Muscle of back (tissue), 3 donors: ENCODE measurements at regions not wholly inside any gene's neighbourhood (a gene's known extent, or its start where the extent isn't known, plus 50 kb on each side); places are given as distances from the start of the nearest gene placed in this dataset.
"Not testable (repeated sequence)": the region's sequence is repeated elsewhere in the genome, so short reads cannot be mapped to it uniquely, and the experiment has no call there.

Experiments
- DNase-seq, 3 donors: peaks; one replicate each; pipeline versions ENCODE4 v3.0.0 to v3.0.0-alpha.2; 2013

DNA sequence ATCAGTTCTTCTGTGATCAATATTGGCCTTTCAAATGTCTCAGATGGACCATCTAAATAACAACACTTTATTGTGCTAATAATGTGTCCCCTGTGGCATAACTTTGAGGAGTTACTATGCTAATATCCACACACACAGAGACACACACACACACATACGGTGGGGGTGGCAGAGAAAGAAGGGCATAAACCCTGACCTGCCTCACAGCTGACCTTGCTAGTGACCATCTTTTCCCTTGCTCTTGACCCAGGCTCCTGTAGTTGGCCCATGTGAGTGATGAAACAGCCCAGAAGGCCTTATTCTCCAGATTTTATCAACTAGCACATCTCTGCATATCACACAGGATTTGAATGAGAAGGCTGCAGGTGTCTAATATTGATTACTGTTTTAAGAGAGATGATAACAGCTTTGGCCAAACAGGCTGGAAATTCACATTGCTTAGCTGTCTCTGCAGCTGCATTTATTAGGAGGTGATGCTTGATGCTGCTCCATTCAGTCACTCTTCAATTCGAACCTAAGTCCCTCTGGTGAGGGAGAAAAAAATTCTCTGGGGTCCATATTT lies 176.4 kb downstream of the ACTR3 start:
- no peak for DNase-seq

DNA sequence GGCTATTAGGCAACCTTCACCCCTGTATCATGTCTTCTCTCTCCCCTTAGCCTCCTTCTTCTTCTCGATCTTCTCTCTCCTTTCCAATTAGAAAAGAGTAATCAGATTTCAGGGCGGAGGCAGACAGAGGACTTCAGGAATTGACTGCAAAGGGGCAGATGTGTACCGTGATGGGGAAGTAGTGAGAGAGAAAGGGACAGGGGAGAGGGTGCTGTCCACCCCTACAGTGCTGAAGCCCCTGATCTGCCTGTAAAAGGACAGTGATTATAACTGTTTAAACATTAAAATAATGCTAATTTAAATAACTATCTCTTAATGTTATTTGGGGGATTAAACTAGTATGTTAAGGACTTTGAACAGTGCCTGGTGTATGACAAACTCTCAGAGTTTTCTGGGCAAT lies 178.5 kb downstream of the ACTR3 start:
- peak in 2 of 3 donors; percentile 2 to 40 for DNase-seq

DNA sequence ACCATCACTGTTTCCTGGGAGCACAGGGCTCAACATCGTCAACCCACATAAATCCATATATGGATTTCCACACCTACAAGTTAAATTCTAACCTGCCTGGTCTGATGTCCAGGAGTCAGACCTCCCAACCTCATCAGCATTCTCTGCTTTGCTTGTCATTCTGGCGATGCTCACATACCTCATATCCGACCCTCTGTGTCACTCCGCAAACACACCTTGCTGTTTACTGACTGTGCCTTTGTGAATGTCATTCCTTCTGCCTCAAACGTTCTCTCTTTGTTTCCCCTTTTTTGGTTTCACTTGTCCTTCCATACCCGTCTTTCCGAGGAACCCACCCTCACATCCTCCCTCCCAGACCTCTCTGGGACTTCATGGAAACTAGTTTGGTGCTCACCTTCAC lies 187.1 kb downstream of the ACTR3 start:
- DNase-seq, result no peak

DNA sequence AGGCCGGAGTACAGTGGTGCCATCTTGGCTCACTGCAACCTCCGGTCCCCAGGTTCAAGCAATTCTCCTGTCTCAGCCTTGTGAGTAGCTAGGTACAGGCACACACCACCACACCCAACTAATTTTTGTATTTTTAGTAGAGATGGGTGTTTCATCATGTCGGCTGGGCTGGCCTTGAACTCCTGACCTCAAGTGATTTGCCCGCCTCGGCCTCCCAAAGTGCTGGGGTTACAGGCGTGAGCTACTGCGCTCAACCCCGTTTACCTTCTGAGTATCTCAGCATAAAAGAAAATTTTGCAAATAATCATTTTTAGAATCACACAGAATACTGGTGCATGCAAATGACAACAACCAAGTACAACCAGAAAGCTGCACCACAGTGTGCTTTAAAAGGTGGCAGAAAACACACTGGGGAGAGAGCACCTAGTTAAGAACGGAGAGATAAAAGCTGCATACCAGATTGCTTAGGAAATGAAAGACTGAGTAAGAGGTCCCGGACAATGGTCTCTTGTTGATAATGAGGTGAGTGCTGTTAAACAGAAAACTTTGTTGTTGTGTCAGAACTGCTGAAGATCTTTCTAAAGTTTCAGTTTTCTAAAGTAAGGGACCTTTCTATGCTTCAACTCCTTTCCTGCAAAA lies 189.6 kb downstream of the ACTR3 start:
- DNase-seq, result no peak

DNA sequence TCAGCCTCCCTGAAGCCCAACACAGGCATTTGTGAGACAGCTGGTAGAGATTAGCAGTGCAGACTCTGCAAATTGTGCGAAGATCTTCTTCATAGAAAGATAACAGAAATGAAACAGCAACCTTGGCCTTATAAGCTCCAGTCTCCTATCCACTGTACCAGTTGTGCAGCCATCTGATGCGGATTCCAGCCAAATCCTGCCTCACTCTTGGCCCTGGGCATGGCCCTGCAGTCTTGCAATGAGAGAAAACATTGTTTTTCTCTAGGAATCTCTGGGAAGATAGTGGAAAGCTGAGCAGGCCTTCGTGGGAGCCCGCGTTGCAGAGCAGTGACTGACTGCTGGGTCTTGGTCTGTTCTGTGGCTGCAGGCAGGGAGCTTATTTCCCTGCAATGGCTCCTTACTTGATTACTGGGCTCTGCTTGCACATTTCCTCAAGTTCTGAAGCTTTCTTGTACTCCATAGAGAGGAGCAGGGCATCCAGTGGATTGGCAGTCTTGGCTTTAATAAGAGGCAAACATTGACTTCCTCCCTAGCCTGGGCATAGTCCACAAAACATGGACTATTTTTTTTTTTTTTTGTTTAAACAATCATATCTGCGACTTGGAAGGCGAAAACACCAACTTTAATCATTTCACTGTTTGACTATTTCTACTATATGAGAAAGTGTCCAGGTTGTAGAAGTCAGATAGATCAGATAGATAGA lies 193.0 kb downstream of the ACTR3 start:
- DNase-seq, result no peak

DNA sequence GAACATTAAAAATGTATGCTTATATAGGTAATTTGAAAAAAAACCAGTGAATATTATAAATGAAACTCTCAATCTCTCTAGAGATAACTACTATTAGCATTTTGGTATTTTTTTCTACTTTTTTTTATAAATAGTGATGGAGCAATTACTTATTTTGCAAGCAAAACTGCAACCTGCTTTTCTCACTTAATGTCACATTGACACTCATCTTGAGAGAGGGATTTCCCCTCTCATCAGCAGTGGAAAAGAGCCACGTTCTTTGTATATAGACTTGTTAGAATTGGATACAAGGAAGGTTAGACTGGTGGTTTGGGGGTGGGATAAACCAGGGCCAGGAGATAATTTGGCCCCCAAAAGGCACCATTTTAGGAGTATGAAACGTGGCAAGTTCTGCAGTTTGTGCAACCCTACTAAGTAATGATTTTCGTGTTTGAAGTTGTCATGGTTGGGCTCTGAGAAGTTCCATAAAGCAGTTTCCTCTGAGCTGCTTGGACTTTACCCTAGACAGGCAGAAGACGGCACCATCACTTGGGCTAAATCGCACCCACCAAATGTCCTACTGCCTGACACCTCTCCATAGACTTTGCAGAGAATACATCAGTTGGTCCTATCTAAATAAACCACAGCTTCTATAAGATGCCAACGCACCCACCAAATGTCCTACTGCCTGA lies 194.0 kb downstream of the ACTR3 start:
- DNase-seq, result no peak

DNA sequence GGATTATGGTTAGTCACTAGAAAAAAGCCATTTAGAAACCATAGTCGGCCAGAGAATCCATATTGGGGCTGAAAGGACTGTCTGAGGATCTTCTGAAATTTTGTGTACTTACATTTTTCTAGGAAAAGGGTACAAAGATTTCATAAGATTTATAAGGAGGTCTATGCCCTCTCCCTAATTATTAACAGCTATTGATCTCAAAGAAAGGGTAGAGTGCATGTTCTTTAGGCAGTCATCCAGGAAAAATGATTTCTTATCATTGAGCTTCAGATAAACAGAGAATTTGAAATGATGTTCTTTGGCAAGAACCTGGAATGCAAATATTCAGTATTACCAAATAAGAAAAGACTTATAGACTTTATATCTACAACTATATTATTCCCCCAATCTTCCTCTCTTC lies 195.3 kb downstream of the ACTR3 start:
- no peak for DNase-seq

DNA sequence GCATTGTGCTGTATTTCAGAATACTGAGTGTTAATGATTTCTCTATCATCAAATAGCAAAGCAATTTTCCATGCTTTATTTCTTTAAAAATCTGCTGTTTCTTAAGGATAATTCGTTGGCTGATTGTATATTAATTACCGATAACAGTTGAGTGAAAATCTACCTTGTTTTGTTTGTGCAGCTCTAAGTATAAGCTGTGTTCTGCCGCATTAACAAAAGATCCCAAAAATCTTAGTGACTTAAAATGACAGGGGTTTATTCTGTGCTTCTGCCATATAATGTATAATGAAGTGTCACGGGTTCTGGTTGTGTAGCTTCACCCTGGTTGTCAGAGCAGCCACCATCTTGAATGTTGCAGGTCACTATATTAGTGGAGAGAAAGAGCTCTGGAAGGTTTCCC lies 196.1 kb downstream of the ACTR3 start:
- DNase-seq, result no peak

DNA sequence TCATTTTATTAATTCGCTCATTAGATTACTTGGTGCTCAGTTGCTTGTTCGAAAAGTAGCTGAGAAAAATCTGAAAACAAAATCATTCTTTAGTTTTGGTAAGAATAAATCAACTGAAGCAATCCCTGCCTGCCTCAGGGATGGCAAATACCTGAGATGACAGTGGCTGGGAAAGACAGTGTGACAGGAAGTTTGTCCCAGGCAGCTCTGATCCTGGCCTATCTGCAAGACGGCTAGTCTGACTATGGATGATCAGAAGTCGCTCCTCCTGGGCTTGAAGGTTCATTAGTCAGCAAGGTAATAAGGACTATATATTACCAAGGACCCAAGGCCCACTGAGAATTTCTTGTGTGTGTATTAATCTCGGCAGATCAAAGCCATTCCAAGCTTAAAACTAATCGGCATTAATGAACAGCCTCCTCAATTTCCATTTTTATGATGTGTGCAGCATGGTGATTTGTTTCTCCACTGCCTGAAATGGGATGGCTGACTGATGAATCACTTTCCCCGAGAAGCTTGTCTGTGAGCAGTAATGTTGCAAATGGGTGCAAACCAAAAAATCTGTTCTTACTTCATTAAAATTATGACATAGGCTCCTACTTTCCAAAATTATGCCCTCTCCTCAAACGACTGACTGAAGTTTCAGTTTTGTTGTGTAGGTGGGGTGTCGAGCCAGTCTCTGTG lies 199.9 kb downstream of the ACTR3 start:
- no peak for DNase-seq

DNA sequence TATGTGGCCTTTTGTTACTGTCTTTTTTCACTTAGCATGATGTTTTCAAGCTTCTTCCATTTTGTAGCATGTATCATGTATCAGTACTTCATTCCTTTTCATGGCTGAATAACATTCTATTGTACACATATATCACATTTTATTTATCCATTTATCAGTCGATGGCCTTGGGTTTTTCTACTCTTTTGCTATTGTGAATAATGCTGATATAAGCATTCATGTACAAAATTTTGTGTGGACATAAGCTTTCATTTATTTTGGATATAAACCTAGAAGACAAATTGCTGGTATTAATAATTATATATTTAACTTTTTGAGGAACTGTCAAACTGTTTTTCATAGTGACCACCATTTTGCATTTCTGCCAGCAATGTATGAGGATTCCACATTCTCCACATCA lies 201.1 kb downstream of the ACTR3 start:
- DNase-seq, result no peak

DNA sequence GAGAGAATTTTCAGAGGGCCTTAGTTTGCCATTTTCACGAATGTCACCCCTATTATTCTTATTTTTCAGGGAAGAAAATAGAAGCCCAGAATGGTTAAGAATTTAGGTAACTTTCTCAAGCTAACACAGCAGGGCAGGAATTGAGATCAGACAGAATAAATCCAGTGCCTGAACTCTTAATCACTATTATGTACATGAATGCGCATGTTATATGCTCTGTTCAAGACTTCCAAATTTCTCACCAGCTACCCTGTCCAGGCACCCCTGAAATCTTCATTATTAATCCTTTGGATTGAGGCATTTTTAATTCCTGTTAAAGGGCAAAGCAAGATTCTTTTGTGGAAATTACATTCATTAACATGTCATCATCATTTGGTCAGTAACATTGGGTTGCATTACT lies 218.4 kb downstream of the ACTR3 start:
- DNase-seq, result no peak

DNA sequence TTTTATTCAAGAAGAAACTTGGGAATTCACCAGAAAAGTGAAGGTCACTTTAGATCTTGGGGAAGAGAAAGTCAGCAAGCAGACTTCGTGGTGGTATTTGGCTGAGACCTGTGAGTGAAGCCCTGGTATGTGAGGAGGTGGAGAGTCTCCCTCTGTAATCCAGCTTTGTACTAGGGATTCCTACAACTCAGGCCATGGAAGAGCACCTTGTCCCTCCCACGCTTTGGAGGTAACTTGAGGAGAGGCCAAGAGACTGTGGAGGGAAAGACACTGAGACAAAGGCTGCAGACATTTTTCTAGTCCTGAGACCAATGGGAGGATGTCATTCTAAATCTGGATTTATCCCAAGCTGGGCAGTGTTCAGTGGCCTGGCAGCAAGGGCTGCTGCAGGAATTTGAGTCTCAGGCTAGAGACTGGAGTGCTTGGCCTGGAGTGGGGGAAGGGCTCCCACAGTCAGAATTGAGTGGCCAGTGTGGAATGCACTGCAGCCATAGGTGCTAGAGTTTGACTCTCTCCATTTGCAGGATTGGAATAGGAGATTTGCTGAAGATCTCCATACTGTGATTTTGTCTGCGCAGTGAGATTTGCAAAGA lies 219.0 kb downstream of the ACTR3 start:
- DNase-seq, result no peak

DNA sequence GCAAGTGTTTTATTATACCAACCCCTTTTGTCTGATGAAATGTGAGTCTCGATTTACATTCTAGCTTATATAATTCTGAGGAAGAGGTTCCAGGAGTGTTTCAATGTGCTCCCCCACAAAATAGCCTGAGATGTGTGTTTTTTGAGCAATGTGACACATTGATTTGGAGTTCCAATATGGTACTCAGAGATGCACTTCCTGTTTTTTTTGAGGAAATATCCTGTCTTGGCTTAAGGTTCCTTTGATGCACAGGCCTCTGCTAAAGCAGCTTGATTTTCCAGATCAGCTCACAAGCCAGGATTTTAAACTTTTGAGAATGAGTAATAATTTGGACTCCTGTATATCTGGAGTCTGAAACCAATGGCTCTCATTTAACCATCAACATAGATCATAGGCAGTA lies 221.4 kb downstream of the ACTR3 start:
- no peak for DNase-seq

DNA sequence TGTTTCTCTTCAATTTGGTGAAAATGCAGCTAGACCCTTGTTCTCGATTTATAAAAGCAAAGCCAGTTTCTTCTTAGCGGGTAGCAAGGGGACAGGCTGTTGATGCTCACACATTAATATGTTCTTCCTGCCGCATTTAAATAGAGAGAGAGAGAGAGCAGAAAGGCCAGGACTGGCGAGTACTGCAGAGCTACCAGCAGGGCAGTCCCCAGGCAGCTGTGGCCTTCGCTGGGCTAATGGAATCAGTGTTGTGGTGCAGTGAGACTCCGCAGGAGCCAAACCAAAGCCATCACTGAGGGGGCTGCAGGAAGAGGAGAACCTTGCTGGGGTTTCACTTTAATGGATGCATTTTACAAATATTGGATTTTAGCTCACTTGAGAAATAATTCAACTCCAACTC lies 223.6 kb downstream of the ACTR3 start:
- DNase-seq, result no peak

DNA sequence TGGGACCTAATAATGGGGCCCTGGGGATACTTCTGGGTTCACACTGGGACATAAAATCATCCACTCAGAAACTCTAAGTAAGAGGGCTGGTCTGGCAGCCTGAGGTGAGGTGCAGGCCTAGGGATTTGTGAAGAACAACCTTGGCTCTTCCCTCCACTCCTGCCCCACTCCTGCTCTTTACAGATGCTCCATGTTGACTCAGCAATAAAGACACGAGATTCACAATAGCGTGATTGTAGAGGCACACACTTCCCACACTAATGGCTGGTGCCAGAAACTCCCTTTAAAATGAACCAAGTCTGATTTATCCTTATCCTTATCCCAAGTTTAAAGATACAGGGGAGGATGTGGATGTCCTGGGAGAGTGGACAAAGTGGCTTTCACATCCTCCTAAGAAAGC lies 228.2 kb downstream of the ACTR3 start:
- no peak for DNase-seq

DNA sequence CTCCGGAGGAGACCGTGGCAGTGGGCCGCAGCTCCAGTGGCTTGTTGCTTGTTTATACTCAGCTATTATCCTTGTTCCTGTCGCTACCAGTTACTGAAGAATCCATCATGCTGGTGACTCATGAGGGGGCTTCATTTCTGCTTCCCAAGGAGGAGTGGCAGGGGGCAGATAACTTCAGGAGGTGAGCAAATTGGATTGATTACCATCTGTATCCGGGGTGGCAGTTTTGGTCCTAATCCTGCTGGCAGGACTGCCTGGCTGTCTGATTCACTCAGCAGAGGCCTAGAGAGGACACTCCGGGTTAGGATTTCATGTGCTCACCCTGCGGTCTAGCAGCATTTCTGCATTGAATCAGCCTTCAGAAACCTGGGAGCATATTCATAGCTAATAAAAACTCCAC lies 230.0 kb downstream of the ACTR3 start:
- no peak for DNase-seq

DNA sequence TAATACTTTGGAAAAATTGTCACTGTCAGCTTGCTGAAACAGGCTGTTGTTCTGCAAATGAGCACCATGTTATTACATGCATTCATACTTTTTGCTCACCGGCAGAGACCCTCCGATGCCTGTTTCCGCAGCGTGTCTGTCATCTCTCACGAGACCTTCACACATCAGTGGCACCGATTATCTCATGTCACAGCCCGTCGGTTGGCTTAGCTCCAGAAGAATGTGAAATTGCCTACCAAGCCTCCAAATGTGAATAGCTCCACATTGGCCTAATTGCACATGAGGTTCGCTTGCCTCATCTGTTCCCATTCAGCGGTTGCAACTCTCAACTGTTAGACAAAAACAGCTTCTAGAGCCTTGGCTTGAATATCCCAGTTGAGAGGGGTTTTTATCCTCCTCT lies 233.0 kb downstream of the ACTR3 start:
- DNase-seq, result no peak

DNA sequence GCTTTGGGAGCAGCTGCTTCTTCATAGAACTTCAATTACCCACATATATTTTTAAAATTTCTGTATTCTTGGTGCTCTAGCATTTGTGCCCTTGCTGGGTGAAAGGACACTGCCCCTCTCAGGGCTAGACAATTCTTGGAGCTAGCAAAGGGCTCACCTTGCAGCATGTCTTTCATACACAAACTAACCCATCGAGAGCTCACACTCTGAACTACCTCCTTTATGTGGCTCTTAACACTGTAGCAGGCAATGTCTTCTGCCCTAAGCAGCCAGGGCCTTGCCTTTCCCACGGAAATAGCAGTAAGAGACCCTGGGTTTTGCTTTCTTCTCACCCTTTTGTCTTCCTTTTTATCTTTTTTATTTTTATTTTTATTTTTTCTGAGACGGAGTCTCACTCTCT lies 234.0 kb downstream of the ACTR3 start:
- no peak for DNase-seq

DNA sequence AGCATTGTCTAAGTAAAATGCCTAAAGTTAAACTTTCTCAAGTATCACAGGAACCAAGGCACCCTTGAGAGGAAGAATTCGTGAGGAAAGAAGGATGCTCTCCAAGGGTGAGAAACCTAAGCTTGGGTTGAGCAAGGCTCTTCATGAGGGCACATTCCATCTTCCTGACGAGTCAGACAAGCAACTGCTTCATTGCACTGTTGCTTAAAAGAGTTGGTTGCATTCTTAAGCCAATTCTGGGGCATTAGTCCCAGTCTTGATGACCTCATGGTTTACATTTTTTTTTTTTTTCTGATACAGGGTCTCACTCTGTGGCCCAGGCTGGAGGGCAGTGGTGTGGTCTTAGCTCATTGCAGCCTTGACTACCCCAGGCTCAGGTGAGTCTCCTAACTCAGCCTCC lies 237.5 kb downstream of the ACTR3 start:
- DNase-seq, result no peak

DNA sequence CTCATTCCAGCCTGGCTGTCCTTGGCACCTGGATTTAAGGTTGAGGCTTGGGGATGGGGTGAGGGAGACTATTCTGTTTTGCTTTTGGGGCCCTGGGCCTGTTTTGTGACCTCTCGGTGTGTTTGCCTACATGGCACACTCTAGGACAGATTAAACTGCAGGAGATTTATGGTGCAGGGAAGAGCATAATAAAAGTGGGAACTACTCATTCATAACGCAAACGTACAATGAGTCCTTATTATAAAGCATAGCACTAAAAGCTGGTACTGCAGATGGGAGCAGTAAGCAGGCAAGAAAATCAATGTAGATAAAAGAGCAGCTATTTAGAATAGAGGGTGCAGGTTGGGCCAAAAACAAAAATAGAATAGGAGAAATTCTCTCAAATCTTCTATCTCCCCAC lies 238.4 kb downstream of the ACTR3 start:
- DNase-seq, result no peak

DNA sequence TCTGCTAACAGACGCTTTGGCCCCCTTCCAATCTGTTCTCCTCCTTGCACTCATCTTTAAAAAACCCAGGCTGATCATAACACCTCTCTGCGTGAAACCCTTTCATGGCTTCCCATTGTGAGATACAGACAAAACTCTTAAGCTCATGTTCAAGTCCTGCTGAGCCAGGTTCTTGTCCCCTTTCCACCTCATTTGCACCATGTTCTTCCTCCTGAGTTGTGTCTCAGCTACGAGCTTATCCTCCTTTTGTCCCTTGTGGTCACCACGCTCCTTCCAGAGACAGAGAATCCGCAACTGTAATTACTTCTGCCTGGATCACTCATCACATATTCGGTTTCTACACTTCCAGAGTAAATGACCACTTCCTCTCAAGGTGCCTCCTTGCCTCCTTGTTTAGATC lies 238.8 kb downstream of the ACTR3 start:
- no peak for DNase-seq

DNA sequence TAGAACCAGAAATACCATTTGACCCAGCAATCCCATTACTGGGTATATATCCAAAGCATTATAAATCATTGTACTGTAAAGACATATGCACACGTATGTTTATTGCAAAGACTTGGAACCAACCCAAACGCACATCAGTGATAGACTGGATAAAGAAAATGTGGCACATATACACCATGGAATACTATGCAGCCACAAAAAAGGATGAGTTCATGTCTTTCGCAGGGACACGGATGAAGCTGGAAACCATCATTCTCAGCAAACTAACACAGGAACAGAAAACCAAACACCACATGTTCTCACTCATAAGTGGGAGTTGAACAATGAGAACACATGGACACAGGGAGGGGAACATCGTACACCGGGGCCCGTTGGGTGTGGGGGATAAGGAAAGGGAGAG lies 242.2 kb downstream of the ACTR3 start:
- DNase-seq, result not testable (repeated sequence)
